Stimulated activated CD8-positive, alpha-beta memory T cell treated with anti-CD3 and anti-CD28 coated beads, Interleukin-4, amount 100 ng/mL, for 1 hour (primary cell): ENCODE measurements at regions not wholly inside any gene's neighbourhood (a gene's known extent, or its start where the extent isn't known, plus 50 kb on each side); places are given as distances from the start of the nearest gene placed in this dataset.

Source experiments
- DNase-seq, 2 donors: peaks; one replicate each; pipeline ENCODE4 v3.0.0-alpha.2; 2020; ENCODE audit warnings: low read depth in 2 of 2, low spot score in 1 of 2

GRCh38 chr15:66942649-66943390 is 122.6 kb upstream of the SMAD3 start:
- no peak for DNase-seq

DNA sequence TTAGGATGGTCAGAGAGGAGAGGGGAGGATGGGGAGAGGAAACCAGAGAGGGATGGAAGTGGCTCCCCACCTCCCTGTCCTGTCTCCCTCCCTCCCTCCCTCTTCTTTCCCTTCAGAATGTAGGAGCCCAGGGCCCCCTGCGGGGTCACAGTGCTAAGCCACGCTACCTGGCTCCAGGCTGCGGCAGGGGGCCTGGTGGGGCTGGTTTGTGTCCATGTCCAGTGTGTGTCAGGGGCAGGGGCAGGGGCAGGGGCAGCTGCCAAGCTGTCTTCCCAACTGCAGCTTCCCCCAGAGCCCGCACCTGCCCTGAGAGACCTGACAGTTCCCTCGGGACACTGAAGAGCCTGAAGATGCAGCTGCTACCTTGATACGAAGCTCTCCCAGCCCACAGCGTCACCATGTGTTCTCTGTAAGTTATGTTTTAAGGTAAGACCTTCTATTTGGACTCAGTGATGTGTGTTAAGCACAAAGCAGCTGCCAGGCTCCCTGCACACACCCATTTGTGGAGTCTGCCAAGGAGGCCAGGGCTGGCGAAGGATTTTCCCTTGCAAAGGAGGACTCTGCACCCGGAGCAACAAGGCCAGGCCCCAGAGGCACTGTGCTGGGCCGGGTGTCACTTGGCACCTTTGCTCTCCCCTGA is 121.8 kb upstream of the SMAD3 start:
- no peak for DNase-seq

GRCh38 chr15:66944121-66944520 is 121.3 kb upstream of the SMAD3 start:
- DNase-seq, result no peak

- DNase-seq, result no peak
These were observed 120.1 kb upstream of the SMAD3 start for GRCh38 chr15:66945286-66945685.

DNA sequence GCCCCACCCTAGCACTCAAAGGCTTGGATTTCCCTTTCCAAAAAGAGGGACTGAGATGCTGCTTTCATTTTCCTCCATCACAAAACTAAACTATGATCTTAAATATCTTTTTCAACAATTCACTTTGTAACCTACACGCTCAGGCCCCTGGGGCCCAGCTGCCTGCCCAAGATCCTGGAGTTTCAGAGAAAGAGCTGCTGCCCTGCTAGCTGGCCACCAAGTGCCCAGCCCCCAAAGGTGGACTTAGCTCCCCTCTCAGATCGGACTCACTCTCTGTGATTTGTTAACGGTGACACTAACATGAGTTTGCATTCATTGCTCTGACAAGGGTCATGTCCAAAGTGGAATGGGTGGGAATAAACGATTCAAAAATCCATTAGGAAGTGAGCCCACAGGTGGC is 119.6 kb upstream of the SMAD3 start:
- no peak for DNase-seq

DNA sequence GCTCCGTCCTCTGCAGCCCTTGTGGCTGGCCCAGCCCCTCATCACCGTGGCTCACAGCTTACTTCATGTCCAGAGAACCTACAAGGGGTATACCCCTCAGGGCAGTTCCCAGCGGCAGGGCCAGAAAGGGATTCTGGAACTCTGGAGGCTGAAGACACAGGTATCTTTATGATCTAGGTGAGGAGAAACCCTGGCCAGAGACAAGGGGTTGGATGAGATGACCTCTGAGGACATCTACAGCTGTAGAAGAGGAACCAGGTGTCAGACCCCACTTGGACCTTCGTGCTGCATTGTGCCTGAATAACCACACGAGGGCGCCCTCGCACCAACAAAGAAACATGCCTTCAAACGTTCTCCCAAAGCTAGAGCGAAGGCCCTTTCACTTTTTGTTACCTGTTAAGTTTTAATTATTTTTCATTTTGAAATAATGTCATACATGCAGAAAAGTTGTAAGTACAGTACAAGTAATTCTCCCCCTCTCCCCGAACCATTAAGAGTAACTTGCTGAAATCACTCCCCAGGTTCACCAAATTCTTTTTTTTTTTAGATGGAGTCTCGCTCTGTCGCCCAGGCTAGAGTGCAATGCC is 118.7 kb upstream of the SMAD3 start:
- peak; percentile 41 to 62 for DNase-seq

DNA sequence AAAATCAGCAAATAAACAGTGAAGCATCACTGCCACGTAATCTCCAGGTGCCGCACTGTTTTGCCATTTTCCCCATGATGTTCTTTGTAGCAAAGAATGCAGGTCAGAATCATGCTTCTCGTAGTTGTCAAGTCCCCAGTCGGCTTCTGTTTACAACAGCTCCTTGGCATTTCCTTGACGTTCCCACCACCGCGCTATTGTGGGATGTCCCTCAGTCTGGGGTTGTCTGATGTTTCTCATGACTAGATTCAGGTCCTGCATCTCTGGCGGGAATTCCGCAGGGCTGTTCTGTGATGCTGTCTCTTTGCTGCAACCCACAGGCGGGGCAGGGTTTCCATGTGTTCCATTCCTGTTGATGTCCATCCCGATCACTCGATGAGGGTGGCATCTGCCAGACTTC is 117.9 kb upstream of the SMAD3 start:
- no peak for DNase-seq

DNA sequence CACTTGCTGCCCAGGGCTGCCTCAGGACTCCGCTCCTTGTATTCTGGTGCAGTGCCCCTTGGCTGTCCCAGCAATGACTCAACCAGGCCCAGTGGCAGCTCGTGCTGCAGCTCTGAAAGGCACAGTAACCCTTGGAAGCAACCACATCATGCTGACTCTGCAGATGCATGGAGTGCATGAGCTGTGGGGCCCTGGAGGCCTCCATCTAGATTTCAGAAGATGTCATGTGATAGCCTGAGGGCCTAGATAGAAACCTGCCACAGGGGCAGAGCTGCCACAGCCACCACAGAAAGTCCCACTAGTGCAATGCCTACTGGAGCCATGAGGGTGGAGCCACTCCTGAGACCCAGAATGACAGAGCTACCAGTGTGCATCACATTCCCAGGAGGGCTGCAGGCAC is 117.1 kb upstream of the SMAD3 start:
- no peak for DNase-seq

DNA sequence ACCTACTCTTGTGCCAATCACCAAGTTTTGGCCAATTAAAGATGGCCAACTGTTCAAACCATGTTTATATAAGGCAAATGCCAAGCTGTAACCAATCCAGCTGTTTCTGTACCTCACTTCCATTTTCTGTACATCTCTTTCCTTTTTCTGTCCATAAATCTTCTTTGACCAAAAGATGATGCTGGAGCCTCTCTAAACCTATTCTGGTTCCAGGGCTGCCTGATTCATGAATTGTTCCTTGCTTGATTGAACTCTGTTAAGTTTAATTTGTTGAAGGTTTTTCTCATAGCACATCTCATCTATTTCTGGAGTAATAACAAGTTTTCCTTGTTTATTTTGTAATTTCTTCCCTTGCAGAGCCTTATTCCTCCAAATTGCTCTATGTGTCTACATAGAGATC is 115.3 kb upstream of the SMAD3 start:
- DNase-seq, result no peak

DNA sequence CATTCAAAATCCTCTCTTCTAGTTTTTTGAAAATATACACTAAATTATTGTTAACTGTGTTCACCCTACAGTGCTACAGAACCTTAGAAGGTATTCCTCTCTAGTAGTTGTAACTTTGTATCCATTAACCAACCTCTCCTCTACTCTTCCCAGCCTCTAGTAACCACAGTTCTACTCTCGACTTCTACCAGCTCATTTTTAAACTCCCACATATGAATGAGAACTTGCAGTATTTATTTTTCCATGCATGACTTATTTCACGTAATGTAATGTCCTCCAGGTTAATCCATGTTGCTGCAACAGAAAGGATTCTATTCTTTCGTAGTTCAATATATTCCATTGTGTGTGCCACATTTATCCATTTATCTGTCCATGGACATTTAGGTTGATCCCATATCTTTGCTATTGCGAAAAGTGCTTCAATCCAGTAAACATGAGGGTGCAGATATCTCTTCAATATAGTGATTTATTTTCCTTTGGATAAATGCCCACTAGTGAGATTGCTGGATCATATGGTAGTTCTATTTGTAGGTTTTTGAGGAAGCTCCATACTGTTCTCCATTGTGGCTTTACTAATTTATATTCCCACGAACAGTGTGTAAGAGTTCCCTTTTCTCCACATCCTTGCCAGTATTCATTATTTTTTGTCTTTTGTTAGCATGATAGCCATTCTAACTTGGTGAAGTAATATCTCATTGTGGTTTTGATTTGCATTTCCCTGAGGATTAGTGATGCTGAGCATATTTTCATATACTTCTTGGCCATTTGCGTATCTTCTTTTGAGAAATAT is 113.7 kb upstream of the SMAD3 start:
- DNase-seq, result no peak

- no peak for DNase-seq
These were observed 112.5 kb upstream of the SMAD3 start for GRCh38 chr15:66952756-66953522.

DNA sequence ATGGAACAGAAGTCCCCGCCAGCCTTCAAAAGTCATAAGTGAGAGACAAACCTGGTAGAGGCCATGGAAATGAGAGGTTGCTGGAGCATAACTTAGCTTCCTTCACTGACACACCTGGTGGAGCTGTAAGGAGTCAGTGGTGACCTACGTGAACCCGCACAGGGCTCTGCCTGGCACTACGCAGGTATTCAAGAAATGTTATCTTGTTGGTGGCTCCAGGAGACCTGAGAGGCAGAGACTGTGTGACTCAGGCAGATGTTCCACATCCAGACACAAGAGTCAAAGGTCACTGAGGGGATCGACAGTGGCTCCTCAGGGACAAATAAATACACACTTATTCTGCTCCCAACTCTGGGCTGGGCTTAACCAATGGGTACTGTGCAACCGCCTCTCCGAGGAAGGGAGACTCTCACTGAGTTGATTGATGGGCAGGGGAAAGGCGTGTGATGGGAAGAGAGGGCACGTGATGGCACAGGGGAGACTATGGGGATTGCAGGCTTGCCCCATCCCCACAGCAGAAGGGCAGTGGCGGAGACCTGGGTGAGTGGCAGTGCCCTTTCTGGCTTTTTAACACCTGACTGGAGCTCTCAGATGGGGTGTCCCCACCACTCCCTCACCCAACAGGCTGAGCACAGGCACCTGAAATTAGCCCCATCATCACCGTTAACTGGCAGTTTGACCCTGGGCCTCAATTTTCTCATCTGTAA is 111.7 kb upstream of the SMAD3 start:
- no peak for DNase-seq

GRCh38 chr15:66954601-66955000 is 110.8 kb upstream of the SMAD3 start:
- DNase-seq, result no peak

DNA sequence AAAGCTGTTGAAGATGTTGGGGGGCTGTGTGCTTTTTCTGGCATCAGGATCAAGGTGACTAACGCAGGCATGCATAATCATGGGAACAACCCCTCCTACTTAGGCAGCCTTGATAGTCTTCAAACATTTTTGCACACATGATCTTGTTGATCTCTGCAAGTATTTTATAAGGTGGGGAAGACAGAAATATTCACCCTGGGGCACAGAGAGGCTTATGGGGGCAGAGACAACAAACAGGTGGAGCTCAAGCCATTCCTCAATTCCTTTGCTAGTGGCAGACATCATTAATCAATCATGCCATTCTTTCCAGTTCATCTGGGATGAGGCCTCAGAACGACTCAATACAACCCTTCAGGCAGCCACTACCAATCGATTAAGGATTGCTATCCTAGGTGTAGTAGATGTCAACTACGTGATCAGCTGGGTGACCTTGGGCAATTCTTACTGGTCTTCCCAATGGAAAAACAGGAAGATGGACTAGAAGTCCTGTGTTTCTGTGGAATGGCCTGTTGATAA is 110.3 kb upstream of the SMAD3 start:
- DNase-seq, result no peak

DNA sequence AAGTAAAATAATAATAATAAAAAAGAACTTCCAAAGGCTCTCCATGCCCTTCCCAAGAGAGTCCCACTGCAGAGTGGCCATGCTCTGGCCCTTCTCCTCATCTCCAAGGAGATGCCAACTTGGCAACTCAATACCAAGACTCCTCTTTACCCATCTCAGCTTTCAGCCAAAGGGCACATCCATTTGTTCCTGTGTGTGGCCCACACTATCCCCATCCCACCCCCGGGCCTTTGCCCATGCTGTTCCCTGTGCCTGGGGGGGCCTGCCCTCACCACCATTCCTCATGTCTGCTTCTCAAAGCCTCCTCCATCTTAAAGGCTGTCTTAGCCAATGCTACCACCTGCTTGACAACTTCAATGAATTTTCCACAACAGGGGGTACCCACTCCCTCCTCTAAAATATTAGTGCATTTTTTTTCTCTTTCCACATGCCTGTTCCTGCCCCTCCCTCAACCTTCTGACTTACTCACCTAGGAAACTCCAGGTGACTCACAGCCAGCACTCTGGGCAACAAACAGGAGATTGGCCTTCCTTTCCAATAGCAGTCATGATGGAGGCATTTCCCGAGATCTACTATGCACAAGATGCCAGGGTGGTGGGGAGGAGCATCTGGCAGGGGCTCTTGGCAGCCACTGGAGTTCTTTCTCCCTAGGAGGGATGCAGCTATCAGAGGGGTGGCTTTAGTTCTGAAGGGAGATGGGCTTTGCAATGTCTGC is 109.4 kb upstream of the SMAD3 start:
- DNase-seq, result no peak

DNA sequence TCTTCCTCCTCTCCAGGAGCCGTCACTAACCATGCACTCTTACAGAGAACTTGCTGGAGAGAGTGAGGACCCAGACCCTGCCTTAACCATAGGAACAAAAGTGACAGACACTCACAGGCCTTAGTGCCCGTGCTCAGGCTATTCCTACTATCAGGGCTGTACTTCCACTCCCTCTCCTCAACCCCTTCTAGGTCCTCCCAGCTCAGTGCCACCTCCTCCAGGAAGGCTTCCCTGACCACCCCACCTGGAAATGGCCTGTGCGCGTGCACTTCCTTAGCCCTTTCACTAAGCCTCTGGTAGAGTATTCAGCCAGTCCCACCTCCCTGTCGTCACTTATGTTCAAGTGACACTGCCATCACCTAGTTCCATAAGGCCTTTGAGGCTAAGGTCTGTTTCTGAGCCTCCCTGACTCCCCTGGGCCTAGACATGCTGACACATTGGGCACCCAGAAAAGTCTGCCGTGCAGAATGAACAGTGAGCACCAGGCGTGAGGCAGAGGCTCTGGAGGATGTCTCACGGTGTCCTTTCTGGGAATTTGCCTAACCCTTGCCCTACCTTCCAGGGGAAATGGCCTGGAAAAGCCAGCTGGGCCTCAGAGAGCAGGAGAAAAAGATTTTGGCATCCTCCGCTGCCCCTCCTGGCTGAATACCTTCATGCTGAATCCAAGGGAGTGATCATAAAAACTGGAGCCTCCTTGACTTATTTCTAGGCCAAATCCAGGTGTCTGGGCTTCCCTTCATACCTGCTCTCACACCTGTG is 108.6 kb upstream of the SMAD3 start:
- DNase-seq, result no peak

DNA sequence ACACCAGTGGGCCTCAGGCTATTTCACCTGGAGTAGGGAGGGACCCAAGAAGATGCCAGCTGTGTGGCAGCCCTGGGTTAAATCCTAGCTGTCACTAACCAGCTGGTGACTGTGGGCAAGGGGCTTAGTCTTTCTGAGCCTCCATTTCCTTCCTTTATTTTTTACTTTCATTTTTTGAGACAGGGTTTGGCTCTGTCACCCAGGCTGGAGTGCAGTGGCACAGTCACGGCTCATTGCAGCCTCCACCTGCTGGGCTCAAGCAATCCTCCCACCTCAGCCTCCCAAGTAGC is 108.0 kb upstream of the SMAD3 start:
- no peak for DNase-seq

DNA sequence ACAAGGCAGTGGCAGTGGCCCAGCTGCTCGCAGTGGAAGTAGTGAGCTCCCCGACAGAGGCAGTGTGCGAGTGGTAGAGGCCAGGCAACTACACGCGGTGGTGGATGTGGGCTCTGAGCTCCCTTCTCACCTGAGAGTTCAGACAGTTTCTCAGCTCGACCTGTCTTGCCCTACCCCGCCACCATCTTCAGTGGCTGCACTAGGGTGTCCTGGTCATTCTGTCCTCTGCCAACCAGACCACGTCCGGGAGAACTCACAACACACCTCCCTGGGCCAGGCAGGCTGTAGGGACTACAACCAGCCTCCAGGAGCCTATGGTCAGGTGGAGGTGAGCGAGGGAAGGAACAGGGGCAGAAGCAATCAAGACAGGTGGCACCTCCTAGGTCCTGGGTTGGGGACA is 106.3 kb upstream of the SMAD3 start:
- no peak for DNase-seq

DNA sequence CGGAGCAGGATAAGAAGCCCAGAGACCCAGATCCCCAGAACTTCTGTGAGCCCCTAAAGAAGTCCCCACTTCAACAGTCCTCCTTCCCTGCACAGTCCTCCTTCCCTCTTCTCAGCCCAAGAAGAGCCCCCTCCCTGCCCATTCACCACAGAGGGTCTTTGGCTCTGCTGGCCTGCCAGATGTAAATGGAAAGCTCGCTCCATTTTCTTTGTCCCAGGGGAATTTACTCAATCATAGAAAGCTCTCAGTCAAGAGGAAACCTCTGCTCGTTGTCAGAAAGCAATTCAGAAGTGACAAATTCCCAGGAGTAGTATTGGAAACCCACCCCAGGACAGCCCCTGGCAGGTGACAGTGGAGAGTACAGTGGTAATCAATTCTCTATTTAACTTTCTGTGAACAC is 105.5 kb upstream of the SMAD3 start:
- no peak for DNase-seq
